ENCODE measurements at regions not wholly inside any gene's neighbourhood (a gene's known extent, or its start where the extent isn't known, plus 50 kb on each side); places are given as distances from the start of the nearest gene placed in this dataset.
A peak's percentile ranks its signal among the peaks of the same experiment; 100 is the strongest.
"Not testable (repeated sequence)": the region's sequence is repeated elsewhere in the genome, so short reads cannot be mapped to it uniquely, and the experiment has no call there.

- no peak for DNase-seq
Measured at GRCh38 chr1:25130895-25131294, 101.4 kb downstream of the SYF2 start.

GRCh38 chr1:25129380-25129779, 102.9 kb downstream of the SYF2 start:
- no peak for DNase-seq

GRCh38 chr1:25128121-25128621, 104.1 kb downstream of the SYF2 start:
- no peak for DNase-seq

- DNase-seq: no peak
Measured at GRCh38 chr1:25126562-25126961, 105.7 kb downstream of the SYF2 start.

GRCh38 chr1:25123551-25123950, 108.8 kb downstream of the SYF2 start:
- no peak for DNase-seq

- no peak for DNase-seq
Measured at GRCh38 chr1:25122747-25123146, 109.6 kb downstream of the SYF2 start.

- DNase-seq: no peak
Measured at GRCh38 chr1:25120281-25120680, 112.0 kb downstream of the SYF2 start.

- peak in 1 of 2 donors; percentile 27 for DNase-seq
Measured at GRCh38 chr1:25118546-25118945, 113.8 kb downstream of the SYF2 start.

- peak in 1 of 2 donors; percentile 55 for DNase-seq
Measured at GRCh38 chr1:25117233-25117823, 115.0 kb downstream of the SYF2 start.

- DNase-seq: no peak
Measured at GRCh38 chr1:25116832-25117231, 115.5 kb downstream of the SYF2 start.

- not testable (repeated sequence) for DNase-seq
Measured at GRCh38 chr1:25116117-25116516, 116.2 kb downstream of the SYF2 start.

- DNase-seq: no peak
Measured at GRCh38 chr1:25113731-25114130, 118.6 kb downstream of the SYF2 start.

GRCh38 chr1:25113086-25113485, 119.2 kb downstream of the SYF2 start:
- no peak for DNase-seq

- DNase-seq: no peak
Measured at GRCh38 chr1:25112400-25112799, 119.9 kb downstream of the SYF2 start.

- DNase-seq: no peak
Measured at GRCh38 chr1:25111706-25112105, 120.6 kb downstream of the SYF2 start.

- no peak for DNase-seq
Measured at GRCh38 chr1:25110485-25110884, 121.8 kb downstream of the SYF2 start.

GRCh38 chr1:25110036-25110435, 122.3 kb downstream of the SYF2 start:
- no peak for DNase-seq

GRCh38 chr1:25109531-25109951, 122.8 kb downstream of the SYF2 start:
- no peak for DNase-seq

- DNase-seq: no peak
Measured at GRCh38 chr1:25107643-25108010, 124.7 kb downstream of the SYF2 start.

- DNase-seq: no peak
Measured at GRCh38 chr1:25106976-25107642, 125.2 kb downstream of the SYF2 start.

- peak in 1 of 2 donors; percentile 17 for DNase-seq
Measured at GRCh38 chr1:25106352-25106751, 126.0 kb downstream of the SYF2 start.

GRCh38 chr1:25105836-25106235, 126.5 kb downstream of the SYF2 start:
- DNase-seq: no peak

GRCh38 chr1:25104932-25105561, 127.3 kb downstream of the SYF2 start:
- no peak for DNase-seq

GRCh38 chr1:25103164-25103795, 129.0 kb downstream of the SYF2 start:
- DNase-seq: no peak

All from stimulated activated CD4-positive, alpha-beta T cell treated with anti-CD3 and anti-CD28 coated beads, Interleukin-2, amount 100 ng/mL, for 24 hours (primary cell).